Pancreas (tissue), 10 donors: ENCODE measurements at regions not wholly inside any gene's neighbourhood (a gene's known extent, or its start where the extent isn't known, plus 50 kb on each side); places are given as distances from the start of the nearest gene placed in this dataset.
"Not testable (repeated sequence)": the region's sequence is repeated elsewhere in the genome, so short reads cannot be mapped to it uniquely, and the experiment has no call there.

Experiments used
- ATAC-seq, 4 donors: fragments of 200-7000 bp; cut with Tn5 transposase; one replicate each; pipeline versions ENCODE4 v1.8.0 to v1.9.1; 2020; ENCODE audit warnings: mild to moderate bottlenecking in 4 of 4, moderate library complexity in 4 of 4
- DNase-seq, 6 donors: peaks; one replicate each; pipeline ENCODE4 v3.0.0-alpha.2; 2020
- FAIRE-seq: peaks from 2 replicates; lab custom pipeline; 2012; peaks lifted over from hg19 to GRCh38; lab: Jason Lieb, UNC
- H3K27ac ChIP-seq, 4 donors: fragments of 200-600 bp; sonication (generic); 1 replicate in 3 of 4; 2 replicates in 1 of 4; pipeline versions ENCODE4 v1.5.0 to v1.8.0; 2020
- H3K27me3 ChIP-seq, 4 donors: fragments of 200-600 bp; one replicate each; pipeline ENCODE4 v1.8.0; 2021
- H3K36me3 ChIP-seq, 3 donors: fragments of 200-600 bp; sonication (generic) in 1 of 3; one replicate each; pipeline versions ENCODE4 v1.5.0 to v1.8.0; 2020 to 2021
- H3K4me1 ChIP-seq, 3 donors: fragments of 200-600 bp; one replicate each; pipeline ENCODE4 v1.8.0; 2021
- H3K4me3 ChIP-seq, 4 donors: fragments of 200-600 bp; sonication (generic) in 2 of 4; one replicate each; pipeline versions ENCODE4 v1.5.0 to v1.8.0; 2020 to 2021
- H3K9me3 ChIP-seq, 4 donors: fragments of 200-600 bp; one replicate each; pipeline ENCODE4 v1.8.0; 2021
- WGBS, 2 donors: extraction: QIAGEN DNeasy Blood & Tissue Kit; methylation state at CpG; one replicate each; pipeline ENCODE4 v1.1.7; 2013; 5-methylcytosine and 5-hydroxymethylcytosine counted together
- intact Hi-C, 3 donors: fragments of 100-400 bp; cut with DNase I; formaldehyde crosslinking; loops; one replicate each; pipeline versions ENCODE4 v1.11.1 to v1.14.2; 2022
- TF ChIP-seq, protein P1 (sequence below), 4 donors: fragments of 200-600 bp; sonication (generic) in 3 of 4; IDR thresholded peaks; one replicate each; pipeline versions ENCODE4 v1.5.0 to v1.8.0; 2021; ENCODE audit warnings: antibody characterized with exemption in 4 of 4
- donor health status: healthy with polysubstance abuse.
- donor health status: DM: no; HTN: no; CAD: no; lungs with moderate emphysema.
- donor health status: DM: no; HTN: no; CAD: no.
- donor health status: control.
- donor health status: control.
- donor health status: Bipolar disorder and iron deficiency.
- donor health status: DM: yes; HTN: yes; CAD: no.
- donor health status: DM: no; HTN: no; CAD: no.
- donor health status: DM: no; HTN: no; CAD: no.
- donor health status: DM: yes; HTN: yes; CAD: no.

DNA sequence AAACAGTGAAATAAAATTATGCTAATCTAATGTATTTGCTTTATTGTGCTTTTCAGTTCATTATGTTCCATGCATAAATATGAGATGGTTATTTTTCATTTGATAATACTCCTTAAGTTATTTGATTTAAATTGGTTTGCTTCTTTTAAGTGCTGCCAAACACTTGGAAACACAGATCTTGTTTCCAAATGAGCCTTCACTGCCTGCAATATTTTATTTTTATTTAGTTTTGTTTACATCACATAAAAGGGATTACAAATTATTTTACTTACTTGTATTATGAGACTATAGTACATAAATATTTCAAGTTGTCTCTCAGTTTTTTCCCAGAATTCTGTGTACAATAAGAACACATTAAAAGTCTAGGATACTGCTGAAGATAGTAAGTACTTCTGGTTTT lies 1662.4 kb upstream of the B3GALT2 start:
- TF ChIP-seq, protein P1, sequence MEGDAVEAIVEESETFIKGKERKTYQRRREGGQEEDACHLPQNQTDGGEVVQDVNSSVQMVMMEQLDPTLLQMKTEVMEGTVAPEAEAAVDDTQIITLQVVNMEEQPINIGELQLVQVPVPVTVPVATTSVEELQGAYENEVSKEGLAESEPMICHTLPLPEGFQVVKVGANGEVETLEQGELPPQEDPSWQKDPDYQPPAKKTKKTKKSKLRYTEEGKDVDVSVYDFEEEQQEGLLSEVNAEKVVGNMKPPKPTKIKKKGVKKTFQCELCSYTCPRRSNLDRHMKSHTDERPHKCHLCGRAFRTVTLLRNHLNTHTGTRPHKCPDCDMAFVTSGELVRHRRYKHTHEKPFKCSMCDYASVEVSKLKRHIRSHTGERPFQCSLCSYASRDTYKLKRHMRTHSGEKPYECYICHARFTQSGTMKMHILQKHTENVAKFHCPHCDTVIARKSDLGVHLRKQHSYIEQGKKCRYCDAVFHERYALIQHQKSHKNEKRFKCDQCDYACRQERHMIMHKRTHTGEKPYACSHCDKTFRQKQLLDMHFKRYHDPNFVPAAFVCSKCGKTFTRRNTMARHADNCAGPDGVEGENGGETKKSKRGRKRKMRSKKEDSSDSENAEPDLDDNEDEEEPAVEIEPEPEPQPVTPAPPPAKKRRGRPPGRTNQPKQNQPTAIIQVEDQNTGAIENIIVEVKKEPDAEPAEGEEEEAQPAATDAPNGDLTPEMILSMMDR (IDR thresholded peaks at IDR 0.05): no peak
- H3K4me1 ChIP-seq: no peaks in the 10 kb centered on the region
- FAIRE-seq: no peak
- no peak for DNase-seq
- H3K27me3 ChIP-seq: no peaks in the 10 kb centered on the region
- no peaks in the 10 kb centered on the region for H3K9me3 ChIP-seq
- intact Hi-C loops: no loop called here
- ATAC-seq: no peak
- H3K27ac ChIP-seq: no peak overlapping the region
- no peak overlapping the region for H3K4me3 ChIP-seq
- no peaks in the 10 kb centered on the region for H3K36me3 ChIP-seq

DNA sequence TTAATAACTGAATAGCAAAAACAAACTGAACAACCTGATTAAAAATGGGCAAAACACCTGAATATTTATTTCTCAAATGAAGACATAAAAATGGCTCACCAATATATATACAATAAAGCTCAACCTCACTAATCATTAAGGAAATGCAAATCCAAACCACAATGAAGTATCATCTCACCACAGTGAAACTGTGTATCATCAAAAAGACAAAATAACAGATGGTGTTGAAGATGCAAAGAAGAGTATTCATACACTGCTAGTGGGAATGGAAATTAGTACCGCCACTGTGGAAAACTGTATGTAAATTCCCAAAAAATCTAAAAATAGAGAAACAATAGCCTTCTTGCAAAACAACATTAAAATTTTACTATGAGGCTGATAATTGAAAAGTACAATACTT lies 1660.1 kb upstream of the B3GALT2 start:
- FAIRE-seq: no peak
- WGBS, 2 donors: 70 to 87% methylated on average over 1 of the region's 1 CpG
- Histone ChIP-seq H3K9me3 (no peaks in the 10 kb centered on the region), H3K4me1 (no peaks in the 10 kb centered on the region), H3K4me3 (no peak overlapping the region), H3K36me3 (no peaks in the 10 kb centered on the region), H3K27me3 (no peaks in the 10 kb centered on the region), H3K27ac (no peak overlapping the region)
- TF ChIP-seq, protein P1 (IDR thresholded peaks at IDR 0.05): no peak
- DNase-seq: no peak
- intact Hi-C loops: no loop called here
- ATAC-seq: no peak

DNA sequence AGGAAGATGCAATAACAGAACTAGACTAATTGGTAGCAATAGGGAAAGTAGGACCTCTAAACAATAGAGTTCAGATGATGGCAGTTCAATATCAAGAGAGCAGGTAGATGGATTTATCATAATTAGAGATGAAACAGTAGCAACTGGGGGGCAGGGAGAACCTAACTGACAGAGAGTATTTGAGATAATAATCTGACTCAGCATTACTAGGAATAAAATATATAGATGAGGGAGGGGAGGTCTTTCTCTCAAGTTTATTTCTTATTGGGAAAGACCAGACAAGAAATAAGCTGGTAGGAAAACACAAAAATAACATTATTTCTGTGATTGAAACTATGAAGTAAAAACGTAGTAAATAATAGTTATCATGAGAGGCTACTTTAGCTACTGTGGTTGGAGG lies 1656.7 kb upstream of the B3GALT2 start:
- FAIRE-seq (no peak), DNase-seq (no peak), ATAC-seq (no peak)
- Histone ChIP-seq H3K4me1 (no peaks in the 10 kb centered on the region), H3K27ac (no peak overlapping the region), H3K36me3 (no peaks in the 10 kb centered on the region), H3K4me3 (no peak overlapping the region), H3K9me3 (no peaks in the 10 kb centered on the region), H3K27me3 (no peaks in the 10 kb centered on the region)
- intact Hi-C loops: no loop called here
- WGBS, 2 donors: 24 to 30% methylated on average over 1 of the region's 1 CpG
- TF ChIP-seq, protein P1 (IDR thresholded peaks at IDR 0.05): no peak

DNA sequence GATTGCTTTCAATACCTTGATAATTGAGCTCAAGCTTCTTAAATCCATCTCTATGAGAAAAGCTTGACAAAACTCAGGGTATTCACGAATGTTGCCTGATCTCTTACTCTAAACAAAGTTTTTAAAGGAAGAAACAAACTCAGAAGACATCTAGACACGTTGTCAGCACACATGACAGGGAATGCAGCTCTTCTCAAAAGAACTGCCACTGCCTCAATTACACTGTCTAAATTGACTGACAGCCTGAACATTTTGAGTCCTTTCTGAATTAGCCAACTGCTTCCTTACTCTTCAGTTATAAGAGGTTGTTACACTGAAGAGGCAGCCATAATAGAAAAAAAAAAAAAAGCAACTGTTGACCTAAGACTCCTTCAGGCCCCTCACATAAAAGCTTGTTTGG lies 1646.7 kb upstream of the B3GALT2 start:
- Histone ChIP-seq H3K36me3 (no peaks in the 10 kb centered on the region), H3K4me3 (no peak overlapping the region), H3K27ac (no peak overlapping the region), H3K9me3 (no peaks in the 10 kb centered on the region), H3K27me3 (no peaks in the 10 kb centered on the region), H3K4me1 (no peaks in the 10 kb centered on the region)
- TF ChIP-seq, protein P1 (IDR thresholded peaks at IDR 0.05): no peak
- intact Hi-C loops: no loop called here
- FAIRE-seq: no peak
- ATAC-seq: no peak
- 16 to 19% methylated on average over 2 of the region's 2 CpGs for WGBS, 2 donors
- no peak for DNase-seq

DNA sequence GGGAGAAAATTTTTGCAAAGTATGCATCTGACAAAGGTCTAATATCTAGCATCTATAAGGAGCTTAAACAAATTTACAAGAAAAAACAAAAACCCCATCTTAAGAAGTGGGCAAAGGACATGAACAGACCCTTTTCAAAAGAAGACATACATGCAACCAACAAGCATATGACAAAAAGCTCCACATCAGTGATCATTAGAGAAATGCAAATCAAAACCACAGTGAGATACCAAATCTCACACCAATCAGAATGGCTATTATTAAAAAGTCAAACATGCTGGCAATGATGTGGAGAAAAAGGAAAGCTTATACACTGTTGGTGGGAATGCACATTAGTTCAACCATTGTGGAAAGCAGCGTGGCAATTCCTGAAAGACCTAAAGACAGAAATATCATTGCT lies 1645.2 kb upstream of the B3GALT2 start:
- WGBS, 2 donors: 58 to 71% methylated on average over 1 of the region's 1 CpG
- not testable (repeated sequence) for DNase-seq

DNA sequence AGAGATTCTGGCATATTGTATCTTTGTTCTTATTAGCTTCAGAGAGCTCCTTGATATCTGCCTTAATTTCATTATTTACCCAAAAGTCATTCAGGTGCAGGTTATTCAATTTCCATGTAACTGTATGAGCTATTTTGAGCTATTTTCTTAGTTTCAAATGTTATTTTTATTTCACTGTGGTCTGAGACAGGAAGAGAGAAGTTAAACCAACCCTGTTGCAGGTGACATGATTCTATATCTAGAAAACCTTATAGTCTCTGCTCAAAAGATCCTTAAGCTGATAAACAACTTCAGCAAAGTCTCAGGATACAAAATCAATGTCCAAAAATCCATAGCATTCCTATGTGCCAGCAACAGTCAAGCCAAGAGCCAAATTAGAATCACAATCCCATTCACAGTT lies 1644.0 kb upstream of the B3GALT2 start:
- no peak for FAIRE-seq
- no peaks in the 10 kb centered on the region for H3K9me3 ChIP-seq
- DNase-seq: no peak
- no peak overlapping the region for H3K4me3 ChIP-seq
- ATAC-seq: no peak
- H3K27me3 ChIP-seq: no peaks in the 10 kb centered on the region
- TF ChIP-seq, protein P1 (IDR thresholded peaks at IDR 0.05): no peak
- no peaks in the 10 kb centered on the region for H3K36me3 ChIP-seq
- intact Hi-C loops: no loop called here
- H3K4me1 ChIP-seq: no peaks in the 10 kb centered on the region
- H3K27ac ChIP-seq: no peak overlapping the region

More for the DNA sequence above, 1645.2 kb upstream of the B3GALT2 start:
- intact Hi-C loops, H3K36me3 ChIP-seq, H3K27me3 ChIP-seq, H3K4me3 ChIP-seq, H3K4me1 ChIP-seq, H3K9me3 ChIP-seq, ATAC-seq, H3K27ac ChIP-seq, FAIRE-seq: not testable (repeated sequence)
